ENCODE measurements at regions not wholly inside any gene's neighbourhood (a gene's known extent, or its start where the extent isn't known, plus 50 kb on each side); places are given as distances from the start of the nearest gene placed in this dataset.

- POLR2A ChIA-PET, result no interaction called here
- Histone ChIP-seq H3K27me3 (ENCODE audit: control insufficient read depth in 2 of 2, insufficient read depth in 2 of 2, low read length in 2 of 2) (no peaks in the 10 kb centered on the region; a peak in 1 of 5 replicates), H3K4me2 (ENCODE audit: insufficient read depth, low read length) (no peak overlapping the region), H3K4me1 (replicated peaks in 1 of 2; ENCODE audit: control insufficient read depth in 2 of 2, insufficient read depth in 2 of 2, low read length in 2 of 2) (no peaks in the 10 kb centered on the region), H3K36me3 (ENCODE audit: control insufficient read depth, insufficient read depth, low read length) (no peaks in the 10 kb centered on the region), H3K27ac (ENCODE audit: extremely low read depth, low read depth, low read length) (no peak overlapping the region), H3K9me1 (ENCODE audit: control insufficient read depth, insufficient read depth, low read length) (no peaks in the 10 kb centered on the region), H2AFZ (ENCODE audit: low read depth, low read length) (no peak overlapping the region), H3K79me2 (ENCODE audit: control insufficient read depth, insufficient read depth, low read length) (no peaks in the 10 kb centered on the region), H4K20me1 (replicated peaks; ENCODE audit: control insufficient read depth, insufficient read depth, low read length) (no peaks in the 10 kb centered on the region), H3K9me3 (replicated peaks; ENCODE audit: control insufficient read depth, insufficient read depth, low read depth, low read length) (no peaks in the 10 kb centered on the region), H3K9ac (ENCODE audit: insufficient read depth in 1 of 2, low read depth in 2 of 2, low read length in 2 of 2) (no peak overlapping the region), H3K4me3 (no peak overlapping the region)
- in situ Hi-C loops (cut with MboI) (no loop called here), intact Hi-C loops (cut with micrococcal nuclease) (no loop called here)
- FAIRE-seq (no peak), ATAC-seq (no peak), DNase-seq (ENCODE audit: extremely low read depth in 1 of 4, low spot score in 3 of 4) (no peak)
- BruUV-seq (replicated peaks), result no TSS peak
- CTCF ChIA-PET (ENCODE audit: low intra/inter-chr PET ratio), result interaction anchor here (0.6 kb wide), 1 partner anchor 1748 kb away, joined by 6 read pairs; no protein-coding TSS in a partner anchor
- TF ChIP-seq RBM34 (IDR thresholded peaks at IDR 0.05; ENCODE audit: borderline replicate concordance, insufficient read depth, low read length) (no peak), SOX6 (IDR thresholded peaks at IDR 0.05) (no peak)
These were observed 69.8 kb upstream of the SCEL start for GRCh38 chr13:77465603-77466195.

- H3K4me2 ChIP-seq (ENCODE audit: insufficient read depth, low read length), result no peak overlapping the region
- H3K36me3 ChIP-seq (ENCODE audit: control insufficient read depth, insufficient read depth, low read length), result no peaks in the 10 kb centered on the region
- no peak overlapping the region for H3K27ac ChIP-seq (ENCODE audit: extremely low read depth, low read depth, low read length)
- intact Hi-C loops (cut with micrococcal nuclease) (no loop called here), in situ Hi-C loops (cut with MboI) (no loop called here)
- H3K9me3 ChIP-seq (replicated peaks; ENCODE audit: control insufficient read depth, insufficient read depth, low read depth, low read length), result no peaks in the 10 kb centered on the region
- H3K27me3 ChIP-seq (ENCODE audit: control insufficient read depth in 2 of 2, insufficient read depth in 2 of 2, low read length in 2 of 2), result no peaks in the 10 kb centered on the region
- CTCF ChIA-PET (ENCODE audit: low intra/inter-chr PET ratio), result no interaction called here
- WGBS (ENCODE audit: insufficient coverage, low coverage, missing lambda C conversion rate), result 0% methylated on average over 2 of the region's 2 CpGs
- H3K4me1 ChIP-seq (replicated peaks in 1 of 2; ENCODE audit: control insufficient read depth in 2 of 2, insufficient read depth in 2 of 2, low read length in 2 of 2), result no peaks in the 10 kb centered on the region
- POLR2A ChIA-PET, result no interaction called here
- H4K20me1 ChIP-seq (replicated peaks; ENCODE audit: control insufficient read depth, insufficient read depth, low read length), result no peaks in the 10 kb centered on the region
- H2AFZ ChIP-seq (ENCODE audit: low read depth, low read length), result no peak overlapping the region
- H3K79me2 ChIP-seq (ENCODE audit: control insufficient read depth, insufficient read depth, low read length), result no peaks in the 10 kb centered on the region
- no peaks in the 10 kb centered on the region for H3K9me1 ChIP-seq (ENCODE audit: control insufficient read depth, insufficient read depth, low read length)
- BruUV-seq (replicated peaks), result no TSS peak
- FAIRE-seq (no peak), DNase-seq (ENCODE audit: extremely low read depth in 1 of 4, low spot score in 3 of 4) (no peak), ATAC-seq (no peak)
- no peak overlapping the region for H3K9ac ChIP-seq (ENCODE audit: insufficient read depth in 1 of 2, low read depth in 2 of 2, low read length in 2 of 2)
- H3K4me3 ChIP-seq, result no peak overlapping the region
- TF ChIP-seq SMARCC2 (IDR thresholded peaks at IDR 0.05; ENCODE audit: low read depth), result no peak
- no peak for TF ChIP-seq SLC30A9 (CRISPR knock-in tag; IDR thresholded peaks at IDR 0.05)
- TF ChIP-seq ZNF444 (CRISPR knock-in tag; IDR thresholded peaks at IDR 0.05), result no peak
- no peak for TF ChIP-seq NFE2L1 (tag; IDR thresholded peaks at IDR 0.05; ENCODE audit: borderline replicate concordance, low read depth)
- TF ChIP-seq NFIX (CRISPR knock-in tag; IDR thresholded peaks at IDR 0.05; ENCODE audit: low read depth), result no peak
- no peak for TF ChIP-seq CTCFL (IDR thresholded peaks at IDR 0.05; ENCODE audit: borderline replicate concordance, insufficient read depth, low read depth, low read length, poor library complexity, severe bottlenecking)
- no peak for TF ChIP-seq CHCHD3 (CRISPR knock-in tag; IDR thresholded peaks at IDR 0.05)
- TF ChIP-seq PCBP1 (IDR thresholded peaks at IDR 0.05; ENCODE audit: low read depth, low read length, poor library complexity, severe bottlenecking), result no peak
- TF ChIP-seq EGR1 (conservative IDR thresholded peaks at IDR 0.05), result no peak
- no peak for TF ChIP-seq TBP (optimal IDR thresholded peaks at IDR 0.05; ENCODE audit: low read depth, low read length)
- no peak for TF ChIP-seq ZKSCAN1 (IDR thresholded peaks at IDR 0.05; ENCODE audit: low read depth, low read length)
- no peak for TF ChIP-seq ELK1 (CRISPR knock-in tag; IDR thresholded peaks at IDR 0.05)
- no peak for TF ChIP-seq ZNF12 (CRISPR knock-in tag; IDR thresholded peaks at IDR 0.05)
These were observed 75.3 kb upstream of the SCEL start for GRCh38 chr13:77460195-77460594.

Data from K562 (cell line).